H1 (cell line): ENCODE measurements at regions not wholly inside any gene's neighbourhood (a gene's known extent, or its start where the extent isn't known, plus 50 kb on each side); places are given as distances from the start of the nearest gene placed in this dataset.

Experiments used
- CTCF ChIA-PET: fragments of 300-600 bp; sonication (Branson Sonifier 250); formaldehyde crosslinking; loops from one replicate; lab custom pipeline; 2021; ENCODE audit not compliant: partially characterized antibody; lab: Charles Lee
- POLR2A ChIA-PET: fragments of 300-600 bp; sonication (Branson Sonifier 250); formaldehyde crosslinking; loops from one replicate; lab custom pipeline; 2021; ENCODE audit warnings: inconsistent platforms; ENCODE audit not compliant: partially characterized antibody; lab: Charles Lee
- DNase-seq, 2 experiments: peaks; one replicate each; pipeline versions ENCODE4 v3.0.0 to v3.0.0-alpha.2; 2010 to 2022; ENCODE audit warnings: low spot score in 2 of 2, low read depth in 1 of 2, mixed read lengths in 1 of 2
- FAIRE-seq: peaks from 2 replicates; lab custom pipeline; 2011; peaks lifted over from hg19 to GRCh38; lab: Jason Lieb, UNC
- H2AFZ ChIP-seq: 2 replicates; pipeline ENCODE4 v1.8.1; 2012; ENCODE audit warnings: low read length, inconsistent platforms
- H2AK5ac ChIP-seq: 2 replicates; pipeline ENCODE4 v1.6.1; 2013; ENCODE audit warnings: low read depth, low read length
- H2BK120ac ChIP-seq: replicated peaks from 2 replicates; pipeline ENCODE3; 2013; ENCODE audit warnings: low read depth, low read length, inconsistent platforms
- H2BK12ac ChIP-seq: 2 replicates; pipeline ENCODE4 v1.6.1; 2013; ENCODE audit warnings: low read depth, low read length
- H2BK15ac ChIP-seq: 2 replicates; pipeline ENCODE4 v1.6.1; 2013; ENCODE audit warnings: low read length
- H2BK20ac ChIP-seq: 2 replicates; pipeline ENCODE4 v1.6.1; 2013; ENCODE audit warnings: low read length
- H2BK5ac ChIP-seq: 2 replicates; pipeline ENCODE4 v1.6.1; 2013; ENCODE audit warnings: low read depth, low read length
- H3K14ac ChIP-seq: 2 replicates; pipeline ENCODE4 v1.6.1; 2013; ENCODE audit warnings: inconsistent platforms; ENCODE audit not compliant: insufficient read length
- H3K18ac ChIP-seq: 2 replicates; pipeline ENCODE4 v1.6.1; 2013; ENCODE audit warnings: low read length; ENCODE audit errors: extremely low read depth
- H3K23ac ChIP-seq: 2 replicates; pipeline ENCODE4 v1.6.1; 2013; ENCODE audit warnings: inconsistent platforms; ENCODE audit not compliant: insufficient read length
- H3K23me2 ChIP-seq: 2 replicates; pipeline ENCODE4 v1.6.1; 2013; ENCODE audit warnings: low read depth, low read length
- H3K27ac ChIP-seq: 2 replicates; pipeline ENCODE4 v1.6.1; 2011; ENCODE audit warnings: low read depth, low read length, inconsistent platforms
- H3K27me3 ChIP-seq, 4 experiments: replicated peaks in 1 of 4; 1 replicate in 1 of 4; 2 replicates in 3 of 4; pipeline versions ENCODE4 v1.6.1 to v1.8.1; 2011 to 2013; ENCODE audit warnings: low read length in 3 of 4, mild to moderate bottlenecking in 3 of 4, inconsistent platforms in 2 of 4, mixed read lengths in 2 of 4, moderate library complexity in 1 of 4; ENCODE audit not compliant: control insufficient read depth in 3 of 4, insufficient read depth in 3 of 4; ENCODE audit errors: extremely low read depth in 1 of 4
- H3K36me3 ChIP-seq, 4 experiments: 2 replicates each; pipeline versions ENCODE4 v1.6.1 to v1.8.1; 2011 to 2013; ENCODE audit warnings: mild to moderate bottlenecking in 4 of 4, low read length in 3 of 4, moderate library complexity in 2 of 4, control low read depth in 1 of 4, inconsistent platforms in 1 of 4; ENCODE audit not compliant: insufficient read depth in 4 of 4, control insufficient read depth in 2 of 4
- H3K4ac ChIP-seq: replicated peaks from 2 replicates; pipeline ENCODE3; 2013; ENCODE audit warnings: low read length, low read depth, mixed read lengths, inconsistent platforms; ENCODE audit not compliant: insufficient read length
- H3K4me1 ChIP-seq, 4 experiments: replicated peaks in 1 of 4; 1 replicate in 1 of 4; 2 replicates in 3 of 4; pipeline versions ENCODE4 v1.6.1 to v1.8.1; 2011 to 2013; ENCODE audit warnings: low read length in 3 of 4, inconsistent platforms in 2 of 4, mixed read lengths in 1 of 4; ENCODE audit not compliant: insufficient read depth in 4 of 4, control insufficient read depth in 3 of 4
- H3K4me2 ChIP-seq, 2 experiments: 2 replicates each; pipeline versions ENCODE4 v1.6.1 to v1.8.1; 2011 to 2013; ENCODE audit warnings: low read depth in 2 of 2, low read length in 2 of 2, control low read depth in 1 of 2, inconsistent platforms in 1 of 2, mild to moderate bottlenecking in 1 of 2; ENCODE audit not compliant: insufficient read depth in 1 of 2
- H3K4me3 ChIP-seq, 4 experiments: fragments of 200-600, 300-600 bp in 1 of 4; sonication (generic), shearing (Covaris generic), sonication (Bioruptor Twin) in 1 of 4; 2 replicates each; pipeline versions ENCODE4 v1.5.1 to v1.8.1; 2011 to 2016; ENCODE audit warnings: low read length in 4 of 4, low read depth in 3 of 4, control low read depth in 2 of 4, inconsistent platforms in 2 of 4, mild to moderate bottlenecking in 2 of 4, mixed read lengths in 1 of 4, moderate library complexity in 1 of 4; ENCODE audit not compliant: insufficient read depth in 2 of 4; ENCODE audit errors: extremely low read depth in 1 of 4
- H3K56ac ChIP-seq: replicated peaks from 2 replicates; pipeline ENCODE3; 2013; ENCODE audit warnings: low read depth, mild to moderate bottlenecking, mixed read lengths, low read length, inconsistent platforms; ENCODE audit not compliant: insufficient read length
- H3K79me1 ChIP-seq: 2 replicates; pipeline ENCODE4 v1.6.1; 2013; ENCODE audit warnings: low read depth, low read length, control low read depth
- H3K79me2 ChIP-seq, 2 experiments: 2 replicates each; pipeline versions ENCODE4 v1.6.1 to v1.8.1; 2012 to 2013; ENCODE audit warnings: low read length in 2 of 2, mild to moderate bottlenecking in 2 of 2, inconsistent platforms in 1 of 2; ENCODE audit not compliant: insufficient read depth in 2 of 2, control insufficient read depth in 1 of 2
- H3K9ac ChIP-seq, 4 experiments: replicated peaks in 1 of 4; 1 replicate in 1 of 4; 2 replicates in 3 of 4; pipeline versions ENCODE4 v1.6.1 to v1.8.1; 2011 to 2013; ENCODE audit warnings: low read depth in 3 of 4, low read length in 3 of 4, control low read depth in 2 of 4, mild to moderate bottlenecking in 2 of 4, moderate library complexity in 2 of 4, inconsistent platforms in 1 of 4; ENCODE audit errors: extremely low read depth in 1 of 4
- H3K9me3 ChIP-seq, 2 experiments: 2 replicates each; pipeline versions ENCODE4 v1.6.1 to v1.8.1; 2012 to 2013; ENCODE audit warnings: mild to moderate bottlenecking in 2 of 2, moderate library complexity in 2 of 2, control low read depth in 1 of 2, inconsistent platforms in 1 of 2, low read depth in 1 of 2, low read length in 1 of 2, mixed read lengths in 1 of 2; ENCODE audit not compliant: insufficient read depth in 2 of 2
- H4K20me1 ChIP-seq, 2 experiments: replicated peaks in 1 of 2; 2 replicates each; pipeline versions ENCODE3 to v1.8.1; 2011 to 2013; ENCODE audit warnings: inconsistent platforms in 2 of 2, low read length in 2 of 2, mild to moderate bottlenecking in 1 of 2; ENCODE audit not compliant: insufficient read depth in 2 of 2, control insufficient read depth in 1 of 2
- H4K5ac ChIP-seq: 2 replicates; pipeline ENCODE4 v1.6.1; 2013; ENCODE audit warnings: low read length, low read depth, mixed read lengths, inconsistent platforms; ENCODE audit not compliant: insufficient read length
- H4K8ac ChIP-seq: 2 replicates; pipeline ENCODE4 v1.8.0; 2013; ENCODE audit warnings: mild to moderate bottlenecking, moderate library complexity, low read length, inconsistent platforms; ENCODE audit not compliant: insufficient read depth; ENCODE audit errors: extremely low read depth
- H4K91ac ChIP-seq: replicated peaks from 2 replicates; pipeline ENCODE3; 2013; ENCODE audit warnings: low read length, mixed read lengths, inconsistent platforms; ENCODE audit not compliant: insufficient read length
- BACH1 ChIP-seq: IDR thresholded peaks from 2 replicates; pipeline ENCODE4 v1.6.1; 2012; ENCODE audit warnings: low read length, improper control_type of control experiment
- CEBPB ChIP-seq: IDR thresholded peaks from 2 replicates; pipeline ENCODE4 v1.6.1; 2012; ENCODE audit warnings: low read depth, low read length
- EGR1 ChIP-seq: IDR thresholded peaks from 2 replicates; pipeline ENCODE4 v1.6.1; 2011; ENCODE audit warnings: low read depth, low read length, borderline replicate concordance
- EP300 ChIP-seq, 2 experiments: IDR thresholded peaks; 1 replicate in 1 of 2; 2 replicates in 1 of 2; pipeline ENCODE4 v1.6.1; 2011 to 2012; ENCODE audit warnings: low read depth in 2 of 2, low read length in 2 of 2, mild to moderate bottlenecking in 2 of 2, borderline replicate concordance in 1 of 2, inconsistent platforms in 1 of 2, moderate library complexity in 1 of 2
- GTF2F1 ChIP-seq: IDR thresholded peaks from 2 replicates; pipeline ENCODE4 v1.6.1; 2012; ENCODE audit warnings: low read depth, low read length, improper control_type of control experiment, borderline replicate concordance
- HDAC6 ChIP-seq: IDR thresholded peaks from one replicate; pipeline ENCODE4 v1.7.1; 2012; ENCODE audit warnings: low read depth, mild to moderate bottlenecking, inconsistent platforms, low read length, moderate library complexity
- JUN ChIP-seq: IDR thresholded peaks from 2 replicates; pipeline ENCODE4 v1.6.1; 2011; ENCODE audit warnings: low read depth, mild to moderate bottlenecking, improper control_type of control experiment, low read length
- MAFK ChIP-seq: IDR thresholded peaks from 2 replicates; pipeline ENCODE4 v1.6.1; 2012; ENCODE audit warnings: low read depth, mild to moderate bottlenecking, improper control_type of control experiment, low read length
- RNF2 ChIP-seq: fragments of 200-900, 300-1000 bp; sonication (generic); IDR thresholded peaks from 2 replicates; pipeline ENCODE4 v1.7.1; 2016; ENCODE audit warnings: borderline replicate concordance, low read depth, mild to moderate bottlenecking, antibody characterized with exemption, low read length; ENCODE audit not compliant: poor library complexity, severe bottlenecking; ENCODE audit errors: missing control alignments
- SP1 ChIP-seq: IDR thresholded peaks from 2 replicates; pipeline ENCODE4 v1.6.1; 2011; ENCODE audit warnings: low read depth, low read length
- SP4 ChIP-seq: IDR thresholded peaks from 2 replicates; pipeline ENCODE4 v1.6.1; 2012; ENCODE audit warnings: low read length, inconsistent platforms
- TF ChIP-seq, protein P1 (sequence below): IDR thresholded peaks from 2 replicates; pipeline ENCODE4 v1.6.1; 2012; ENCODE audit warnings: inconsistent platforms
- TF ChIP-seq, protein P2 (sequence below): IDR thresholded peaks from 2 replicates; pipeline ENCODE4 v1.6.1; 2011; ENCODE audit warnings: low read length, improper control_type of control experiment

DNA sequence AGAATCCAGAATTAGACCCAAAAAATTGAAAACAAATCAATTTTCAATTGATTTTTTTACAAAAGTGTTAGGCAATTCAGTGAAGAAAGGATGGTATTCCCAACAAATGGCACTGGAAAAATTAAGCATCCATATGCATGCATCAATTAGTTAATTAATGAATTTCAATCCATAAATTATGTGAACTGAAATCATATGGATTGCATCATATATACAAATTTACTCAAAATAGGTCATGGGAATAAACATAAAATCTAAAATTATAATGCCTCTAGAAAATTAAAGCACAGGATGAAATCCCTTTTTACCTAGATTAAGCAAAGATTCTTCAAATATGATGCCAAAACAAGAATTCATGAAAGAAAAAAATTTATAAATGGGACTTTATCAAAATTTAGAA lies 213.9 kb upstream of the KLHL29 start:
- Histone ChIP-seq H3K56ac (no peak overlapping the region), H3K4me3 (no peak overlapping the region), H3K4me2 (no peak overlapping the region), H2BK120ac (no peak overlapping the region), H3K79me2 (no peaks in the 10 kb centered on the region), H3K9me3 (peaks cover 6 to 8% of the 10 kb centered on the region in 2 experiments; a peak in 3 of 4 replicates), H3K36me3 (no peaks in the 10 kb centered on the region), H3K79me1 (no peaks in the 10 kb centered on the region), H3K23ac (no peak overlapping the region), H3K23me2 (no peaks in the 10 kb centered on the region), H3K4me1 (no peaks in the 10 kb centered on the region), H3K14ac (no peak overlapping the region), H2AK5ac (no peak overlapping the region), H2BK20ac (no peak overlapping the region), H3K4ac (no peak overlapping the region), H2BK12ac (no peak overlapping the region), H2BK5ac (no peak overlapping the region), H4K20me1 (no peaks in the 10 kb centered on the region), H2AFZ (no peak overlapping the region), H3K9ac (no peak overlapping the region), H4K91ac (no peak overlapping the region), H3K27ac (no peak overlapping the region), H3K27me3 (no peaks in the 10 kb centered on the region)
- ChIA-PET POLR2A (no interaction called here), CTCF (no interaction called here)
- FAIRE-seq: no peak
- TF ChIP-seq MAFK: no peak
- TF ChIP-seq, protein P1, sequence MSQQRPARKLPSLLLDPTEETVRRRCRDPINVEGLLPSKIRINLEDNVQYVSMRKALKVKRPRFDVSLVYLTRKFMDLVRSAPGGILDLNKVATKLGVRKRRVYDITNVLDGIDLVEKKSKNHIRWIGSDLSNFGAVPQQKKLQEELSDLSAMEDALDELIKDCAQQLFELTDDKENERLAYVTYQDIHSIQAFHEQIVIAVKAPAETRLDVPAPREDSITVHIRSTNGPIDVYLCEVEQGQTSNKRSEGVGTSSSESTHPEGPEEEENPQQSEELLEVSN: no peak
- no peak for TF ChIP-seq JUN
- TF ChIP-seq GTF2F1: no peak
- no peak for TF ChIP-seq SP1
- no peak for TF ChIP-seq RNF2
- no peak for TF ChIP-seq HDAC6
- TF ChIP-seq, protein P2, sequence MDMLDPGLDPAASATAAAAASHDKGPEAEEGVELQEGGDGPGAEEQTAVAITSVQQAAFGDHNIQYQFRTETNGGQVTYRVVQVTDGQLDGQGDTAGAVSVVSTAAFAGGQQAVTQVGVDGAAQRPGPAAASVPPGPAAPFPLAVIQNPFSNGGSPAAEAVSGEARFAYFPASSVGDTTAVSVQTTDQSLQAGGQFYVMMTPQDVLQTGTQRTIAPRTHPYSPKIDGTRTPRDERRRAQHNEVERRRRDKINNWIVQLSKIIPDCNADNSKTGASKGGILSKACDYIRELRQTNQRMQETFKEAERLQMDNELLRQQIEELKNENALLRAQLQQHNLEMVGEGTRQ: no peak
- no peak for TF ChIP-seq BACH1
- no peak; the same call in 1 of the 2 replicates for TF ChIP-seq CEBPB
- TF ChIP-seq SP4: no peak
- no peak for TF ChIP-seq EGR1
- no peak for TF ChIP-seq EP300 (IDR thresholded peaks at IDR 0.05; ENCODE audit: borderline replicate concordance in 1 of 2, low read depth in 2 of 2, low read length in 2 of 2)
- TF ChIP-seq, all 59 proteins: peak for 0
- no peak for DNase-seq
- no peak overlapping the region for H2BK15ac ChIP-seq
- H3K18ac ChIP-seq: no peak overlapping the region
- no peak overlapping the region for H4K8ac ChIP-seq
- no peak overlapping the region for H4K5ac ChIP-seq
